Endothelial cell (in vitro differentiated cells): ENCODE measurements at regions not wholly inside any gene's neighbourhood (a gene's known extent, or its start where the extent isn't known, plus 50 kb on each side); places are given as distances from the start of the nearest gene placed in this dataset.

ENCODE experiments used
- DNase-seq: peaks from one replicate; pipeline ENCODE4 v3.0.0; 2021; ENCODE audit warnings: low spot score
- H3K27ac Mint-ChIP-seq: one replicate; pipeline ENCODE4 v1.8.0; 2021; ENCODE audit warnings: mixed read lengths, inconsistent platforms; ENCODE audit not compliant: unreplicated experiment
- H3K27me3 Mint-ChIP-seq: one replicate; pipeline ENCODE4 v1.8.0; 2021; ENCODE audit warnings: mild to moderate bottlenecking, moderate library complexity, mixed read lengths, inconsistent platforms; ENCODE audit not compliant: unreplicated experiment
- H3K36me3 Mint-ChIP-seq: one replicate; pipeline ENCODE4 v1.8.0; 2021; ENCODE audit warnings: mild to moderate bottlenecking, low read depth, mixed read lengths, inconsistent platforms; ENCODE audit not compliant: unreplicated experiment
- H3K4me1 Mint-ChIP-seq: one replicate; pipeline ENCODE4 v1.8.0; 2021; ENCODE audit warnings: mild to moderate bottlenecking, mixed read lengths, inconsistent platforms; ENCODE audit not compliant: unreplicated experiment
- H3K4me3 Mint-ChIP-seq: one replicate; pipeline ENCODE4 v1.8.0; 2021; ENCODE audit warnings: mild to moderate bottlenecking, mixed read lengths, inconsistent platforms; ENCODE audit not compliant: unreplicated experiment
- H3K9me3 Mint-ChIP-seq: one replicate; pipeline ENCODE4 v1.8.0; 2021; ENCODE audit warnings: mixed read lengths, inconsistent platforms; ENCODE audit not compliant: unreplicated experiment
- TF ChIP-seq, protein P1 (sequence below): fragments of 200-600 bp; sonication (generic); IDR thresholded peaks from one replicate; pipeline ENCODE4 v1.5.0; 2021; ENCODE audit warnings: antibody characterized with exemption; ENCODE audit not compliant: unreplicated experiment

DNA sequence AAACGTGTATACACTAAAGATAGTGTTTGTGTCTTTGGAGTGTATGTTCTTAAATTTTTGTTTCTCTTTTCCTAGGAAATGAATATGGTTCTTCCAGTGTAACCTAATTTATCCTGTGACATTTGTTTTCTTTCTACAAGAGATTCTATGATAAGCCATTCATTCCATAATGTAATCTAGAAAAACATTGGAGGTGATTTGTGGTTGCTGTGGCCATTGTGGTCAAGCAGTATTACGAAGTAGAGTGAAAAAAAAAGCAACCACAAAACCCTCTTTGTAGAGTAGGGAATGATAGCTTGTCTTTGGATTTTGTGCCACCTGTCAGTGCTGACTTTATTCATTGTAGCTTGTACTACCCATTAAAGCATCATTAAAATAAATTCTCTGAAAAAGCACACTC lies 1209.6 kb downstream of the ZPLD1 start:
- H3K36me3 Mint-ChIP-seq = no peaks in the 10 kb centered on the region
- no peaks in the 10 kb centered on the region for H3K9me3 Mint-ChIP-seq
- no peaks in the 10 kb centered on the region for H3K27me3 Mint-ChIP-seq
- no peak overlapping the region for H3K27ac Mint-ChIP-seq
- no peak overlapping the region for H3K4me3 Mint-ChIP-seq
- TF ChIP-seq, protein P1, sequence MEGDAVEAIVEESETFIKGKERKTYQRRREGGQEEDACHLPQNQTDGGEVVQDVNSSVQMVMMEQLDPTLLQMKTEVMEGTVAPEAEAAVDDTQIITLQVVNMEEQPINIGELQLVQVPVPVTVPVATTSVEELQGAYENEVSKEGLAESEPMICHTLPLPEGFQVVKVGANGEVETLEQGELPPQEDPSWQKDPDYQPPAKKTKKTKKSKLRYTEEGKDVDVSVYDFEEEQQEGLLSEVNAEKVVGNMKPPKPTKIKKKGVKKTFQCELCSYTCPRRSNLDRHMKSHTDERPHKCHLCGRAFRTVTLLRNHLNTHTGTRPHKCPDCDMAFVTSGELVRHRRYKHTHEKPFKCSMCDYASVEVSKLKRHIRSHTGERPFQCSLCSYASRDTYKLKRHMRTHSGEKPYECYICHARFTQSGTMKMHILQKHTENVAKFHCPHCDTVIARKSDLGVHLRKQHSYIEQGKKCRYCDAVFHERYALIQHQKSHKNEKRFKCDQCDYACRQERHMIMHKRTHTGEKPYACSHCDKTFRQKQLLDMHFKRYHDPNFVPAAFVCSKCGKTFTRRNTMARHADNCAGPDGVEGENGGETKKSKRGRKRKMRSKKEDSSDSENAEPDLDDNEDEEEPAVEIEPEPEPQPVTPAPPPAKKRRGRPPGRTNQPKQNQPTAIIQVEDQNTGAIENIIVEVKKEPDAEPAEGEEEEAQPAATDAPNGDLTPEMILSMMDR = no peak
- no peak for DNase-seq
- H3K4me1 Mint-ChIP-seq = no peaks in the 10 kb centered on the region

DNA sequence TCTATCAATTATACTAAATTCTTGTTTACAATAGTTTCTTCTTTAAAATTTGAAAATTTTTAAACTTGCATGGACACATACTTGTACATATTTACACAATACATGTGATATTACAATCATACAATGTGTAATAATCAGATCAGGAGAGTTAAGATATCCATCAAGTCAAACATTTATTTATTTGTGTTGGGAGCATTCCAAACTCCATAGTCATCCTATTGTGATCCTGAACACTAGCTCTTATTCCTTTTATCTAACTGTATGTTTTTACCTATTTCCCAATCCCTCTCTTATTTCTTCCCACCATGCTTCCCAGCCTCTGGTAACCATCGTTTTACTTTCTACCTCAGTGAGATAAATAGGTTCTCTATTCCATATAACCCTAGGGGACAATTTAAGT lies 1219.2 kb downstream of the ZPLD1 start:
- Mint-ChIP-seq H3K36me3 (no peaks in the 10 kb centered on the region), H3K27ac (no peak overlapping the region), H3K4me1 (no peaks in the 10 kb centered on the region), H3K9me3 (no peaks in the 10 kb centered on the region), H3K27me3 (no peaks in the 10 kb centered on the region), H3K4me3 (no peak overlapping the region)
- TF ChIP-seq, protein P1 = no peak
- DNase-seq = no peak

DNA sequence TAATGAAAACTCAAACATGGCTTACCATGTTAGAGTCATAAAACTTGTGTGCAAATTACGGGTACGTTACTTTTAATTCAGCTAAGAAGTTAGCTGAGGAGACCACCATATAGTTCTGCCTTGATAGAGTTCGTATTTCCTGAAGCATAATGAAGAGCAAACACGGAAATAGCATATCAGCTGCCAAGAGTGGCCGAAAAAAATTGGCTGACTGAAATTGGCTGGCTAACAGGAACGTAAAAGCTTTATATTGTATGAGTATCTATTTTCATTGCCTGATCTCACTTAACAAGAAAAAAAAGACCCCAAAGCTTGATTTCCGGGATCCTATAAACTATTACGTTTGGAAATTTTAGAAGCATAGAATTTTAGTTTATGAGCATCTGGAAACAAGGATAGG lies 1222.9 kb downstream of the ZPLD1 start:
- H3K27ac Mint-ChIP-seq = no peak overlapping the region
- TF ChIP-seq, protein P1 = no peak
- H3K4me3 Mint-ChIP-seq = no peak overlapping the region
- H3K9me3 Mint-ChIP-seq = no peaks in the 10 kb centered on the region
- no peaks in the 10 kb centered on the region for H3K36me3 Mint-ChIP-seq
- no peaks in the 10 kb centered on the region for H3K4me1 Mint-ChIP-seq
- H3K27me3 Mint-ChIP-seq = no peaks in the 10 kb centered on the region
- no peak for DNase-seq

DNA sequence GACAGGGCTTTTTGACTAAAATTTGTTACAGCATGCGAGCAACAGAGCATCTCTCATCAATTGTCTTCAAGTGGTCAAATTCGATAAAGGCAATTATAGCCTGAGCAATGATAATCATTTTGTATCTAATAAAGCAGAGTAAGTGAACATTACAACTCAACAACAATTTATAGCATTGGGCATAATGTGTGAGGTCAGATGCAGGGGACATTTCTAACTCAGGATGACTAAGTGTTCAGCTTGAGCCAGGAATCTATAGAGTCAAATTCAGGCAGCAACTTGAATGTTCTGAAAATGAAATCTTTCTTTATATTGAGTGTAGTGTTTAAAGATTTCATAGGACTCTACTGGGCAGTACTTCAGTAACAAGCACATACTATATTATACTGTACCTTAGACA lies 1226.0 kb downstream of the ZPLD1 start:
- Mint-ChIP-seq H3K4me3 (no peak overlapping the region), H3K36me3 (no peaks in the 10 kb centered on the region), H3K27me3 (no peaks in the 10 kb centered on the region), H3K9me3 (no peaks in the 10 kb centered on the region), H3K4me1 (no peaks in the 10 kb centered on the region), H3K27ac (no peak overlapping the region)
- TF ChIP-seq, protein P1 = no peak
- DNase-seq = no peak

DNA sequence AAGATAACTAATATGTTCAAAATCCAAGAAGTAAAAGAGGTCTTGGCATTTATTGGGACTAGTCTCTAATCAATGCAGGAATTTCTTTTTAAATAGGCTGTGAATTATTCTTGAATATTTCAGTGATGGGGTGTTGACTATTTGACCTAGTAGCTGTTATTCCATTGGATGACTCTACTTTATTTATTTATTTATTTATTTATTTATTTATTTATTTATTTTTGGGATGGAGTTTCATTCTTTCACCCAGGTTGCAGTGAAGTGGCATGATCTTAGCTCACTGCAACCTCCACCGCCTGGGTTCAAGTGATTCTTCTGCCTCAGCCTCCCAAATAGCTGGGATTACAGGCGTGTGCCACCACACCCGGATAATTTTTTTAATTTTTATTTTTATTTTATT lies 1227.8 kb downstream of the ZPLD1 start:
- TF ChIP-seq, protein P1 = no peak
- H3K27ac Mint-ChIP-seq = no peak overlapping the region
- no peaks in the 10 kb centered on the region for H3K4me1 Mint-ChIP-seq
- no peaks in the 10 kb centered on the region for H3K27me3 Mint-ChIP-seq
- H3K4me3 Mint-ChIP-seq = no peak overlapping the region
- no peak for DNase-seq
- H3K36me3 Mint-ChIP-seq = no peaks in the 10 kb centered on the region
- H3K9me3 Mint-ChIP-seq = no peaks in the 10 kb centered on the region
